Stimulated activated CD8-positive, alpha-beta memory T cell treated with anti-CD3 and anti-CD28 coated beads, Interleukin-4, amount 100 ng/mL, for 48 hours (primary cell): ENCODE measurements at regions not wholly inside any gene's neighbourhood (a gene's known extent, or its start where the extent isn't known, plus 50 kb on each side); places are given as distances from the start of the nearest gene placed in this dataset.

ENCODE experiments used
- DNase-seq: peaks from one replicate; pipeline ENCODE4 v3.0.0-alpha.2; 2020

DNA sequence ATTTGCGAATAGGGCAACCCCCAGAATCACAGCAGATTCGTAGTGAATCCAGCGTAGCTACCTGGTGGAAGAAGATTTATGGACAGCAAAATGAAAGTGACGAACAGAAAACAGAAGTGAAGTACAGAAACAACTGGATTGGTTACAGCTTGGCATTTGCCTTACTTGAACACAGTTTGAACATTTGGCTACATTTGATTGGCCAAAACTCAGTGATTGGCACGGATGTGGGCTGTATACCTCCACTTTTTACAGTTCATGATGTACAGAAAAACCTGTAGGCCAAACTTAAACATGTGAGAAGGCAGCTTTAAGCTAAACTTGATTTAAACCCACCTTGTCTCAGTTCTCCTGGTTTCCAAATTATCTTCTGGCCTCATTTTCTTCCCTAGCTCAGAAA, 49.9 kb upstream of the AMN1 start:
- DNase-seq = no peak
